ENCODE measurements at regions not wholly inside any gene's neighbourhood (a gene's known extent, or its start where the extent isn't known, plus 50 kb on each side); places are given as distances from the start of the nearest gene placed in this dataset.

GRCh38 chr2:16258350-16258749 is 318.0 kb downstream of the MYCN start:
- TF ChIP-seq POLR2AphosphoS5 (IDR thresholded peaks at IDR 0.05), result no peak
- no peak for TF ChIP-seq CTCF (IDR thresholded peaks at IDR 0.05)
- TF ChIP-seq EP300 (IDR thresholded peaks at IDR 0.05), result no peak
- TF ChIP-seq POLR2A (IDR thresholded peaks at IDR 0.05), result no peak

Measured in sigmoid colon (tissue), 4 donors.